Smooth muscle cell (in vitro differentiated cells): ENCODE measurements at regions not wholly inside any gene's neighbourhood (a gene's known extent, or its start where the extent isn't known, plus 50 kb on each side); places are given as distances from the start of the nearest gene placed in this dataset.

ENCODE experiments used
- DNase-seq: peaks from one replicate; lab custom pipeline; 2025; ENCODE audit not compliant: unreplicated experiment; lab: John Stamatoyannopoulos, UW
- H2AFZ ChIP-seq: fragments of 200-600 bp; sonication (generic); 2 replicates; pipeline ENCODE4 v1.6.0; 2016; ENCODE audit warnings: antibody characterized with exemption, low read depth, mild to moderate bottlenecking
- H3F3A ChIP-seq: fragments of 200-600 bp; sonication (generic); 2 replicates; pipeline ENCODE4 v1.6.0; 2017; ENCODE audit warnings: antibody characterized with exemption, low read depth
- H3K27ac ChIP-seq: fragments of 200-600 bp; sonication (generic); 2 replicates; pipeline ENCODE4 v1.5.1; 2016; ENCODE audit warnings: low read depth, mild to moderate bottlenecking
- H3K27me3 ChIP-seq: fragments of 200-600 bp; sonication (generic); 2 replicates; pipeline ENCODE4 v1.6.1; 2016; ENCODE audit warnings: low read depth, mild to moderate bottlenecking
- H3K36me3 ChIP-seq: fragments of 200-600 bp; sonication (generic); 2 replicates; pipeline ENCODE4 v1.5.1; 2016; ENCODE audit warnings: low read depth
- H3K4me1 ChIP-seq: fragments of 200-600 bp; sonication (generic); 2 replicates; pipeline ENCODE4 v1.5.1; 2016; ENCODE audit warnings: low read depth
- H3K4me2 ChIP-seq: fragments of 200-600 bp; sonication (generic); 2 replicates; pipeline ENCODE4 v1.6.0; 2016; ENCODE audit warnings: mild to moderate bottlenecking
- H3K4me3 ChIP-seq: fragments of 200-600 bp; sonication (generic); 2 replicates; pipeline ENCODE4 v1.5.1; 2016; ENCODE audit warnings: mild to moderate bottlenecking
- H3K79me2 ChIP-seq: fragments of 200-600 bp; sonication (generic); 2 replicates; pipeline ENCODE4 v1.6.0; 2016; ENCODE audit warnings: low read depth, mild to moderate bottlenecking
- H3K9ac ChIP-seq: fragments of 200-600 bp; sonication (generic); 2 replicates; pipeline ENCODE4 v1.6.0; 2016; ENCODE audit warnings: low read depth
- H3K9me3 ChIP-seq: fragments of 200-600 bp; sonication (generic); replicated peaks from 2 replicates; pipeline ENCODE4 v1.5.1; 2016; ENCODE audit warnings: low read depth
- H4K20me1 ChIP-seq: fragments of 200-600 bp; sonication (generic); 2 replicates; pipeline ENCODE4 v1.6.0; 2016; ENCODE audit warnings: low read depth
- WGBS: methylation state at CpG from one replicate; pipeline ENCODE4 v1.1.7; 2016; ENCODE audit warnings: low lambda C conversion rate; 5-methylcytosine and 5-hydroxymethylcytosine counted together
- TF ChIP-seq, protein P1 (sequence below): fragments of 200-600 bp; sonication (generic); IDR thresholded peaks from 2 replicates; pipeline ENCODE4 v1.5.1; 2017; ENCODE audit warnings: borderline replicate concordance, mild to moderate bottlenecking, antibody characterized with exemption; ENCODE audit not compliant: insufficient read depth, poor library complexity, severe bottlenecking

DNA sequence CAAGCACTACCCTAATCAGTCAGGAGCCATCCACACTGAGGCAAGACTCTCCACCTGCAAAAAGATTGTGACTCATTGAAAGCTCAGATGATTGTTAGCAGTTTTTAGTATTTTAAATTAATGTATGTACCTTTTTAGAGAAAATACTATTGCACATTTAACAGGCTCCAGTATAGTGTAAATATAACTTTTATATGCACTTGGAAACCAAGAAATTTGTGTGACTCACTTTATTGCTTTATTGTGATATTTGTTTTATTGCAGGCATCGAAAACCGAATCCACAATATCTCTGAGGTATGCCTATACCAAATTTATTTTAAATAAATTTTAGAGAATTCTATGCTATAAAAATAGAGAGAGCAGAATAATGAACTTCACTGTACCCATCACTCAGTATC is 122.0 kb downstream of the TEX36 start:
- H3K27ac ChIP-seq = no peak overlapping the region
- H3K4me2 ChIP-seq = no peak overlapping the region
- no peaks in the 10 kb centered on the region for H3K79me2 ChIP-seq
- no peaks in the 10 kb centered on the region for H3K36me3 ChIP-seq
- TF ChIP-seq, protein P1, sequence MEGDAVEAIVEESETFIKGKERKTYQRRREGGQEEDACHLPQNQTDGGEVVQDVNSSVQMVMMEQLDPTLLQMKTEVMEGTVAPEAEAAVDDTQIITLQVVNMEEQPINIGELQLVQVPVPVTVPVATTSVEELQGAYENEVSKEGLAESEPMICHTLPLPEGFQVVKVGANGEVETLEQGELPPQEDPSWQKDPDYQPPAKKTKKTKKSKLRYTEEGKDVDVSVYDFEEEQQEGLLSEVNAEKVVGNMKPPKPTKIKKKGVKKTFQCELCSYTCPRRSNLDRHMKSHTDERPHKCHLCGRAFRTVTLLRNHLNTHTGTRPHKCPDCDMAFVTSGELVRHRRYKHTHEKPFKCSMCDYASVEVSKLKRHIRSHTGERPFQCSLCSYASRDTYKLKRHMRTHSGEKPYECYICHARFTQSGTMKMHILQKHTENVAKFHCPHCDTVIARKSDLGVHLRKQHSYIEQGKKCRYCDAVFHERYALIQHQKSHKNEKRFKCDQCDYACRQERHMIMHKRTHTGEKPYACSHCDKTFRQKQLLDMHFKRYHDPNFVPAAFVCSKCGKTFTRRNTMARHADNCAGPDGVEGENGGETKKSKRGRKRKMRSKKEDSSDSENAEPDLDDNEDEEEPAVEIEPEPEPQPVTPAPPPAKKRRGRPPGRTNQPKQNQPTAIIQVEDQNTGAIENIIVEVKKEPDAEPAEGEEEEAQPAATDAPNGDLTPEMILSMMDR = no peak
- WGBS = 100% methylated on average over 2 of the region's 2 CpGs
- no peak overlapping the region for H2AFZ ChIP-seq
- no peaks in the 10 kb centered on the region for H3F3A ChIP-seq
- H3K27me3 ChIP-seq = no peaks in the 10 kb centered on the region
- H3K9ac ChIP-seq = no peak overlapping the region
- no peaks in the 10 kb centered on the region for H4K20me1 ChIP-seq
- H3K9me3 ChIP-seq = no peaks in the 10 kb centered on the region
- no peak for DNase-seq
- H3K4me3 ChIP-seq = no peak overlapping the region
- no peaks in the 10 kb centered on the region for H3K4me1 ChIP-seq

DNA sequence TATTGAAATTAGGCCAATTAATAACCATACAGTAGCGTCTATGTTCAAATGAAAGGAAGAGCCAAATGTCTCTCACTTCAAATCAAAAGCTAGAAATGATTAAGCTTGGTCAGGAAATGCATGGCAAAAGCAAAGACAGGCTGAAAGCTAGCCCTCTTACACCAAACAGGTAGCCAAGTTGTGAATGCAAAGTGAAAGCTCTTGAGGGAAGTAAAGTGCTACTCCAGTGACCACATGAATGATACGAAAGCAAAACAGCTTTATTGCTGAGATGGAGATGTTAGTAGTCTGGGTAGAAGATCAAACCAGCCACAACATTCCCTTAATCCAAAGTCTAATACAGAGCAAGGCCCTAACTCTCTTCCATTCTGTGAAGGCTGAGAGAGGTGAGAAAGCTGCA is 123.8 kb downstream of the TEX36 start:
- Histone ChIP-seq H3K4me3 (no peak overlapping the region), H3K79me2 (no peaks in the 10 kb centered on the region), H3K9ac (no peak overlapping the region), H3K36me3 (no peaks in the 10 kb centered on the region), H3F3A (no peaks in the 10 kb centered on the region), H3K4me1 (no peaks in the 10 kb centered on the region), H3K9me3 (no peaks in the 10 kb centered on the region), H3K27me3 (no peaks in the 10 kb centered on the region), H3K4me2 (no peak overlapping the region), H3K27ac (no peak overlapping the region), H2AFZ (no peak overlapping the region), H4K20me1 (no peaks in the 10 kb centered on the region)
- TF ChIP-seq, protein P1 = no peak
- no peak for DNase-seq
- WGBS = 84% methylated on average over 2 of the region's 2 CpGs

- Histone ChIP-seq H3K4me2 (no peak overlapping the region), H3K27me3 (no peaks in the 10 kb centered on the region), H3K27ac (no peak overlapping the region), H3F3A (no peaks in the 10 kb centered on the region), H3K9me3 (no peaks in the 10 kb centered on the region), H4K20me1 (no peaks in the 10 kb centered on the region), H2AFZ (no peak overlapping the region), H3K36me3 (no peaks in the 10 kb centered on the region), H3K4me1 (no peaks in the 10 kb centered on the region), H3K9ac (no peak overlapping the region), H3K4me3 (no peak overlapping the region), H3K79me2 (no peaks in the 10 kb centered on the region)
- TF ChIP-seq, protein P1 = no peak
- DNase-seq = no peak
- WGBS = 94% methylated on average over 7 of the region's 7 CpGs
Measured at GRCh38 chr10:125557801-125558505, 125.0 kb downstream of the TEX36 start.

DNA sequence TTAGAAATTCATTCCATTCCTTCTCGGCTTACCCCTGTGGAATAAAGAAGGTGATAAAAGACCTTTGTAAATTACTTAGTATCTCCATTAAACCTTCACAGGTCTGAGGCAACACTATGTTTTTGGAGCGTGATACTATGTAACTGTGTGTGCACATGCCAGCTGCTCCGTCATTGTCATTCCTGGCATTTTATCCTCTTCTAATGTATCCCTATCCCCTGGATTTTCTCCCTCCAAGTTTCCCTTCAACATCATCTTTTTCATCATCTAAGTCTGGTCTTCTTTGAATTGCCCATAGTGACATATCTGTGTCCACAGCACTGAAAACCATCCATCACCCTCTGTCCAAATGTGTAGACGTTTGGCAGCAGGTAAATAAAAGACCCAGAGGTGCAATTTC is 125.7 kb downstream of the TEX36 start:
- H3K9me3 ChIP-seq = no peaks in the 10 kb centered on the region
- no peaks in the 10 kb centered on the region for H3F3A ChIP-seq
- no peak overlapping the region for H3K27ac ChIP-seq
- no peaks in the 10 kb centered on the region for H3K27me3 ChIP-seq
- no peak for DNase-seq
- H3K9ac ChIP-seq = no peak overlapping the region
- TF ChIP-seq, protein P1 = no peak
- H2AFZ ChIP-seq = no peak overlapping the region
- H3K79me2 ChIP-seq = no peaks in the 10 kb centered on the region
- 79% methylated on average over 4 of the region's 4 CpGs for WGBS
- H3K4me3 ChIP-seq = no peak overlapping the region
- no peak overlapping the region for H3K4me2 ChIP-seq
- no peaks in the 10 kb centered on the region for H4K20me1 ChIP-seq
- no peaks in the 10 kb centered on the region for H3K4me1 ChIP-seq
- no peaks in the 10 kb centered on the region for H3K36me3 ChIP-seq
